ENCODE measurements at regions not wholly inside any gene's neighbourhood (a gene's known extent, or its start where the extent isn't known, plus 50 kb on each side); places are given as distances from the start of the nearest gene placed in this dataset.

DNA sequence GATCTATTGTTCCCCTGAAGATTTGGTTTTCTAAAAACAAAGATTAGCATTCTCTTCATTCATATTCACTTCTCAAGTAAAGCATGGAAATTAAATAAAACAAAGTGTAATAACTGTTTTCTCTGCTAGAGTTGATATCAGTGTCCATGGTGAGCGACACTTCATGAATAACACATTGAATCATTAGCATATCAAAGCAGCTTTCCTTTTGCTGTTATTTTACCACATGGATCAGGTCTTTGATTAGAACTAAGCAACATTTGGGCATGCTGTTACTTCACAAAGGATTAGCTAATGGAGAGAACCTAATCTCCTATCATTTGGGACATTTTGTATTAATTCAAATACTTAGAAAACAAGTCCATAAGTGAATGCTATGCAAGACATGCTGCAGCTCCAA is 368.8 kb upstream of the CDH19 start:
- no peak for TF ChIP-seq EZH2 (IDR thresholded peaks at IDR 0.05; ENCODE audit: borderline replicate concordance, low read length)
- TF ChIP-seq, protein P1, sequence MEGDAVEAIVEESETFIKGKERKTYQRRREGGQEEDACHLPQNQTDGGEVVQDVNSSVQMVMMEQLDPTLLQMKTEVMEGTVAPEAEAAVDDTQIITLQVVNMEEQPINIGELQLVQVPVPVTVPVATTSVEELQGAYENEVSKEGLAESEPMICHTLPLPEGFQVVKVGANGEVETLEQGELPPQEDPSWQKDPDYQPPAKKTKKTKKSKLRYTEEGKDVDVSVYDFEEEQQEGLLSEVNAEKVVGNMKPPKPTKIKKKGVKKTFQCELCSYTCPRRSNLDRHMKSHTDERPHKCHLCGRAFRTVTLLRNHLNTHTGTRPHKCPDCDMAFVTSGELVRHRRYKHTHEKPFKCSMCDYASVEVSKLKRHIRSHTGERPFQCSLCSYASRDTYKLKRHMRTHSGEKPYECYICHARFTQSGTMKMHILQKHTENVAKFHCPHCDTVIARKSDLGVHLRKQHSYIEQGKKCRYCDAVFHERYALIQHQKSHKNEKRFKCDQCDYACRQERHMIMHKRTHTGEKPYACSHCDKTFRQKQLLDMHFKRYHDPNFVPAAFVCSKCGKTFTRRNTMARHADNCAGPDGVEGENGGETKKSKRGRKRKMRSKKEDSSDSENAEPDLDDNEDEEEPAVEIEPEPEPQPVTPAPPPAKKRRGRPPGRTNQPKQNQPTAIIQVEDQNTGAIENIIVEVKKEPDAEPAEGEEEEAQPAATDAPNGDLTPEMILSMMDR (IDR thresholded peaks at IDR 0.05; ENCODE audit: low read length), result no peak
